ENCODE measurements at regions not wholly inside any gene's neighbourhood (a gene's known extent, or its start where the extent isn't known, plus 50 kb on each side); places are given as distances from the start of the nearest gene placed in this dataset.

- peaks cover 0 to 5% (median 2%) of the 10 kb centered on the region in 4 donors for H3K9me3 ChIP-seq
- no peaks in the 10 kb centered on the region for H3K36me3 ChIP-seq
- H3K27me3 ChIP-seq, result no peaks in the 10 kb centered on the region
- no peak overlapping the region for H3K4me3 ChIP-seq
- 69 to 82% methylated on average over 1 of the region's 1 CpG for WGBS, 2 donors
- no peak overlapping the region for H3K27ac ChIP-seq
- no peaks in the 10 kb centered on the region for H3K4me1 ChIP-seq
- DNase-seq (ENCODE audit: low spot score in 2 of 2), result no peak
- TF ChIP-seq CTCF (IDR thresholded peaks at IDR 0.05) (no peak), POLR2A (IDR thresholded peaks at IDR 0.05) (no peak), EP300 (IDR thresholded peaks at IDR 0.05) (no peak)
Measured at GRCh38 chr4:33873791-33874190, 2370.5 kb downstream of the ARAP2 start.

GRCh38 chr4:33878710-33879109 is 2365.6 kb downstream of the ARAP2 start:
- Histone ChIP-seq H3K4me3 (no peak overlapping the region), H3K4me1 (no peaks in the 10 kb centered on the region), H3K36me3 (no peaks in the 10 kb centered on the region), H3K27me3 (no peaks in the 10 kb centered on the region), H3K9me3 (no peaks in the 10 kb centered on the region), H3K27ac (no peak overlapping the region)
- TF ChIP-seq CTCF (IDR thresholded peaks at IDR 0.05), result no peak
- TF ChIP-seq POLR2A (IDR thresholded peaks at IDR 0.05), result no peak
- TF ChIP-seq EP300 (IDR thresholded peaks at IDR 0.05), result no peak
- no peak for DNase-seq (ENCODE audit: low spot score in 2 of 2)

GRCh38 chr4:33881176-33881575 is 2363.1 kb downstream of the ARAP2 start:
- no peak for TF ChIP-seq CTCF (IDR thresholded peaks at IDR 0.05)
- TF ChIP-seq POLR2A (IDR thresholded peaks at IDR 0.05), result no peak
- Histone ChIP-seq H3K27ac (no peak overlapping the region), H3K36me3 (no peaks in the 10 kb centered on the region), H3K4me3 (no peak overlapping the region), H3K9me3 (no peaks in the 10 kb centered on the region), H3K27me3 (no peaks in the 10 kb centered on the region), H3K4me1 (no peaks in the 10 kb centered on the region)
- WGBS, 2 donors, result 41 to 45% methylated on average over 1 of the region's 1 CpG
- DNase-seq (ENCODE audit: low spot score in 2 of 2), result no peak

GRCh38 chr4:33882246-33882990 is 2361.9 kb downstream of the ARAP2 start:
- H3K4me1 ChIP-seq, result no peaks in the 10 kb centered on the region
- WGBS, 2 donors, result 44 to 53% methylated on average over 4 of the region's 4 CpGs
- no peak for DNase-seq (ENCODE audit: low spot score in 2 of 2)

GRCh38 chr4:33883111-33883510 is 2361.2 kb downstream of the ARAP2 start:
- Histone ChIP-seq H3K9me3 (no peaks in the 10 kb centered on the region), H3K27me3 (no peaks in the 10 kb centered on the region), H3K27ac (no peak overlapping the region), H3K36me3 (no peaks in the 10 kb centered on the region), H3K4me3 (no peak overlapping the region), H3K4me1 (no peaks in the 10 kb centered on the region)
- no peak for TF ChIP-seq CTCF (IDR thresholded peaks at IDR 0.05)
- no peak for TF ChIP-seq EP300 (IDR thresholded peaks at IDR 0.05)
- TF ChIP-seq POLR2A (IDR thresholded peaks at IDR 0.05), result no peak
- DNase-seq (ENCODE audit: low spot score in 2 of 2), result no peak

More at GRCh38 chr4:33882246-33882990, 2361.9 kb downstream of the ARAP2 start:
- Histone ChIP-seq H3K4me3 (no peak overlapping the region), H3K27me3 (no peaks in the 10 kb centered on the region), H3K9me3 (no peaks in the 10 kb centered on the region), H3K27ac (no peak overlapping the region), H3K36me3 (no peaks in the 10 kb centered on the region)
- TF ChIP-seq POLR2A (IDR thresholded peaks at IDR 0.05) (no peak), EP300 (IDR thresholded peaks at IDR 0.05) (no peak), CTCF (IDR thresholded peaks at IDR 0.05) (no peak)
